ENCODE measurements at regions not wholly inside any gene's neighbourhood (a gene's known extent, or its start where the extent isn't known, plus 50 kb on each side); places are given as distances from the start of the nearest gene placed in this dataset.

DNA sequence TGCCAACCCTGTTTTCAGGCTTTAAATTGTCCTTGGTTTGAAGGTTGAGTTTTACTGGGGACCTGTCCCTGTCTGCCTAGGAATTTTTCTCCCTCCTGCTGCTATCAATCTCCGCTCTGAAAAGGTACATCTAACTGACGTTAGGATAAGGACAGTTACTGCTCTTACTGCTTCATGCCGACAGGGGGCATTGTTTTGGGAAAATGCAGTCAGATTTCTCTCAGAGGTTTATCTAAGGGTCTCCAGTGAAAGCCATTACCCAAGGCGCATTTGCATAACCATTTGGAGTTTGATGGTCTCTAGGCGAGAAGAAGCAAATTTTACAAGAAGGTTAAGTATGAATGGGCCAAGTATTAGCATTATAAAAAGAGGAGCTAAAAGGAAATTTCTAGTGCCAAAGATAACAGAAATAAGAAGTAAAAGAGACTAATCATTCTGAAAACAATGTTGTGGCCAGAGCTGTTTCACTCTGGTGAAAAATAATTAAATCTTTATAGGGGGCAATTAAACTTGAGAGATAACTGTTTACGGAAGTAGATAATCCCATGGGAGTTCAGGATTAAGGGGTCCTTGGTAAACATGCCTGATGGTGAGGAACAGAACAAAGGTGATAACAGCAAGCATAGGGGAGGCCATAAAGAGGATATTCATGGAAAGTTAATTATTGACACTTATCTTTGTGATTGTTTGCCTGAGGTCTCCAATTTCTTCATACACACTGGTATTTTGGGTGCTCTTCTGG, 605.0 kb downstream of the MTRR start:
- DNase-seq (ENCODE audit: low spot score), result no peak

DNA sequence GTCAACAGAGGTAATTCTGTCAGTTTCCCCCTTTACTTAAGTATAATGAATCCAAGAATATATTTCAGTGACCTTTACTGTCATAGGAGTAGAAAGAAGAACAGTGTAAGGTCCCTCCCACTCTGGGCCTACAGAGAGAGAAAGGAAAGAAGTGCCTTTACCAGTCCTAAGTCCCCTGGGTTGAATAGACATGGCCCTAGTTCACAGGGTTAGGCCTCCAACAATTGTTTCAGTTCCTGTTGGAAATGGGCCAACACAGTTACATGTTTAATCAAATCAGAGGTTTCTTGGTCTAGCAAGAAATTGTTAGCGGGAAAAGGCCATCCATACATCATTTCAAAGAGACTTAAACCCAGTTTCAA, 605.6 kb downstream of the MTRR start:
- no peak for DNase-seq (ENCODE audit: low spot score)

DNA sequence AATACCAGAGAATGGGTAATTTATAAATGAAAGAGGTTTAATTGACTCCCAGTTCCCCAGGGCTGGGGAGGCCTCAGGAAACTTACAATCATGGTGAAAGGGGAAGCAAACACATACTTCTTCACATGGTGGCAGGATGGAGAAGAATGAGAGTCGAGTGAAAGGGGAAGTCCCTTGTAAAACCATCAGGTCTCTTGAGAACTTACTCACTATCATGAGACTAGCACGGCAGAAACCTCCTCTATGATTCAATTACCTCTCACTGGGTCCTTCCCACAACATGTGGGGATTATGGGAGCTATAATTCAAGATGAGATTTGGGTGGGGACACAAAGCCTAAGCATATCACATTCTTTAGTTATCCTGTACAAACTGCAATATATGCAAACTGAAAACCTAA, 609.4 kb downstream of the MTRR start:
- no peak for DNase-seq (ENCODE audit: low spot score)

- no peak for DNase-seq (ENCODE audit: low spot score)
Measured at GRCh38 chr5:8481007-8481406, 612.1 kb downstream of the MTRR start.

DNA sequence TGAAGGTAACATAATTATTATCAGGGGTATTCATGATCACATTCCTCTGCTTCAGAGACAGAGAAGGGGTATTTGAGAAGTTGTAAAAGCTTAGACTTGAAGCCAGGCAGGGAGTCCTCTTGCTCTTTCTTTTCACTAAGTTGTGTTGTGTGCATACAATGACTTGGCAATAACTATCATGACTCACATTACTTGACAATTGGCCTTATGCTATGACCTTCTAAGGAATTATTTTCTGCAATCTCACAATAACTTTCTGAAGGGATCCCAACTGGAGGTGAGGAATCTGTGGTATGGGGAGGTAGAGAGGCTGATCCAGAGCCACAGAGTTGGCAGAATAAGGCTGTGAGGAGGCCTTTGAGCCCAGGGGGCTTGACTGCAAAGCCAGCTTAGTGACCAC, 622.3 kb downstream of the MTRR start:
- no peak for DNase-seq (ENCODE audit: low spot score)

DNA sequence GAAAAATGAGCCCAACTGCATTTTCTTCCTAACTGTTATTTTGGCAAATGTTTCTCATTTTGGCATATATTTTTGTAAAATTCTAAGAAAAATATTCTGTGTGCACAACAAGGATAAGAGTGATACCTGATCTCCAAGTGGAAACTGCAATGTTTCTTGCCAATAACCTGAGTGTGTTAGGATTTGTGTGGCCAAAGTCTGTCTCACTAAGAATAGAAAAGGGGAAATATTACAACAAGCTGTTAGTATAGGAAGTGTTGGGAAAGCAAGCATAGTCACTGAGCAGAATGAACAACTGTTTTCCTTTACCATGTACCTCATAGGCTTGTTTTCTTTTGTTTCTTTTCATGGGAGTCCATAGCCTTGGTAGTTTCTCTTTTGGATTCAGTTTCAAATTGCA, 624.2 kb downstream of the MTRR start:
- no peak for DNase-seq (ENCODE audit: low spot score)

DNA sequence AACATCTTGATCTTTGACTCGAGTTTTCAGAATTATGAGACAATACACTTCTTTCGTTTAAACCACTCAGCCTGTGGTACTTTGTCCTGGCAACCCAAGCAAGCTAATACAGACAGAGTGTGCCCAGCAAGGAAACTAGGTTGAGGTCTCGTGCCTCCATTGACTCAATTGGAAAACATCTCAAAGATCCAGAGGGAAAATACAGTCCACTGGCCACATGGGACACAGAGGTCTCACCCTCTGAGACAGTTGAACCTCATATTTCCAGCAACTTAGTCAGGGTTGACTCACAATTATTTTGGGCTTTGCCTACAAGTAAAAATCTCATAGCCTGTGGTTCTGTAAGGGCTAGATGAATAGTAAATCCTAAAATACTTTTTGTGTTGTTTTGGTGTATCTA, 631.5 kb downstream of the MTRR start:
- DNase-seq (ENCODE audit: low spot score), result no peak

GRCh38 chr5:8505196-8505595, 636.2 kb downstream of the MTRR start:
- DNase-seq (ENCODE audit: low spot score), result no peak

DNA sequence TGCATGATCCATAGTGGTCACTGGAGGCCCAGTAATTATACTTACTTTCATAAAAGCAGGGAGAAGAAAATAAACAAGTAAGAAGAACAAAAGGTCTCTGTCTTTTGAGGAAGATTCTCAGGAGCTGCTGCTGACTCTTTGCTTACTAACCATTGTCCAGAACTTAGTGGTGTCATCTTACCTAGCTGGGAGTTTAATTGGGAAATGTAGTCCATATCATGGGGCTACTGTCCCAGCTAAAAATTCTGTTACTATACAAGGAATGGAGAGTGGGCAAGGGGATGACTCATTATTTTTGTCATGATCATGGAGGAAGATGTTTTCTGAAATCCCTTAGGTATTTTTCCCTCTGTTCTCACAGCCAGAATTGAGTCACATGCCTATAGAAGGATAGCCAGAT, 639.3 kb downstream of the MTRR start:
- no peak for DNase-seq (ENCODE audit: low spot score)

DNA sequence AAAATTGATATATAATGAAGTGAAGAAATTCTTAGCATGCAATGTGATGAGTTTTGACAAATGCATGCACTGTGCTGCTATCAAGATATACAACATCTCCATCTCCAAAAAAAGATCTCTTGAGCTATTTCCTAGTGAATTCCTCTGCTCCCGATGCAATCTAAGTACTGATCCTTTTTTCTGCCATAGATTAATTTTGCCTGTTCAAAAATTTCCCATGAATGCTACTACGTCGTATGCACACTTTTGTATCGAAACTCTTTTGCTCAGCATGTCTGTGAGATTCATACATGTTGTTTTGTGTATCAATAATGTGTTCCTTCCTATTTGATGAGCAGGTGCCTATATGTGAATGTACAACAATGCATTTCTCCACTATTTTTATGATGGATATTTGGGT, 647.4 kb downstream of the MTRR start:
- no peak for DNase-seq (ENCODE audit: low spot score)

DNA sequence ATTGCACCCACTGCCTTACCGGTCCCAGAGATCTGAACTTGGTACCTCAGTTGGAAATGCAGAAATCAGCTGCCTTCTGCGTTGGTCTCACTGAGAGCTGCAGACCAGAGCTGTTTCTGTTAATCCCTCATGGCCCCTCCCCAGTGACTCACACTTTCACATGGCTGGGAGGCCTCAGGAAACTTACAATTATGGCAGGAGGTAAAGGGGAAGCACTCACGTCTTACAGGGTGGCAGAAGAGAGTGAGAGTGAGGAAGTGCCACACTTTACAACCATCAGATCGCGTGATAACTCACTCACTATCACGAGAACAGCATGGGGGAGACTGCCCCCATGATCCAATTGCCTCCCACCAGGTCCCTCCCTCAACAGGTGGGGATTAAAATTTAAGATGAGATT, 648.5 kb downstream of the MTRR start:
- DNase-seq (ENCODE audit: low spot score), result no peak

- DNase-seq (ENCODE audit: low spot score), result no peak
Measured at GRCh38 chr5:8520917-8521316, 652.0 kb downstream of the MTRR start.

GRCh38 chr5:8521991-8522390, 653.0 kb downstream of the MTRR start:
- DNase-seq (ENCODE audit: low spot score), result no peak

GRCh38 chr5:8522646-8523045, 653.7 kb downstream of the MTRR start:
- no peak for DNase-seq (ENCODE audit: low spot score)

DNA sequence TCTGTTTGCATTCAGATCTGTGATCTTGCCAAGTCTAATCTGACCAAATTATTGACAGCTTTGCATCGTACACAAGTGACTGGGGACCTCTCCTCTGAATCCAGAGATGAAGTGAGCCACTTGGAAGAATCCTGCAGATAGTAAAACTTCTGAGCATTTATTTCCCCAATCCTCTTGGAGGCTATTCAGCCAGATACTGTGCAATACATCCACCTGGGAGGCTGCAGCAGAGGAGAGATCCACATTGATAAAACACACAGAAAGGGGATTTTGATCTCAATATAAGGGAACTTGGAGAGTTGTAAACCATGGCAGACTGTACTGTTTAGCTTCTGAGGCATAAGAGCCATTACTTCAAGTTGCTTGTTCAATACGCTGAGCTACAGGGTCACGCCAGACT, 654.6 kb downstream of the MTRR start:
- no peak for DNase-seq (ENCODE audit: low spot score)

GRCh38 chr5:8525819-8526218, 656.9 kb downstream of the MTRR start:
- DNase-seq (ENCODE audit: low spot score), result no peak

GRCh38 chr5:8528106-8528505, 659.2 kb downstream of the MTRR start:
- DNase-seq (ENCODE audit: low spot score), result no peak

DNA sequence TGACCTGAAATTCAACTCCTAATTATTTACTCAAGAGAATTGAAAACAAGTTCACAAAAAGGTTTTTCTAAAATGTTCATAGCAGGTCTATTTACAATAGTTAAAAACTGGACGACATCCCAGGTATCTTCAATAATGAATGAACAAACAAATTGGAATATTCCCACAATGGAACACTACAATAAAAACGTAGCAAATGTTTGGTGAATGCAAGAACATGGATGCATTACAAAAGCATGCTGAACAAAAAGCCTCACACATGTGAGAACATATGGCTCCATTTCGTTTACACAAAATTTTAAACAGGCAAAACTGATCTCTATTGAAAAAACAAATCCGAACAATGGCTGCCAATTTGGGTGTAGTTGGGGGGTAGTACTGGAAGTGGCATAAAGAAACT, 669.9 kb downstream of the MTRR start:
- DNase-seq (ENCODE audit: low spot score), result no peak

- no peak for DNase-seq (ENCODE audit: low spot score)
Measured at GRCh38 chr5:8540317-8540716, 671.4 kb downstream of the MTRR start.

DNA sequence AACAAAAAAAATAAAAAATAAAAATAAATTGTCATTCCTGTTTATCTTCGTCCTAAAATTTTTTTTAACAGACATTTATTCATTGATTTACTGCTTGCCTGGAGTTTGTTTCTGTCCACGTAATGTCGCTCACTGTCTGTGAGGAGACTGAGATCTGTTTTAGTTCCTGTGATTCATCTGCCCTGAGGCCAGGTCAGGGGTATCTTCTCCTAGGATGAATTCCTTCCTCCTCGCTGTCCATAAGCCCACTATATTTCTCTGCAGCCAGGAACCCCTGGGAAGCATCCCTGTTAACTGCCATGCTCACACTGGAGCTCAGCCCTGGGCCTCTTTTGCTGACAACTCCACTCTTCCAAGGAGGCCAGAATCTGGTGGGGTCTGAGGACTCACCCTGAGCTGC, 682.0 kb downstream of the MTRR start:
- no peak for DNase-seq (ENCODE audit: low spot score)

- DNase-seq (ENCODE audit: low spot score), result no peak
Measured at GRCh38 chr5:8553364-8553763, 684.4 kb downstream of the MTRR start.

GRCh38 chr5:8557728-8558127, 688.8 kb downstream of the MTRR start:
- no peak for DNase-seq (ENCODE audit: low spot score)

DNA sequence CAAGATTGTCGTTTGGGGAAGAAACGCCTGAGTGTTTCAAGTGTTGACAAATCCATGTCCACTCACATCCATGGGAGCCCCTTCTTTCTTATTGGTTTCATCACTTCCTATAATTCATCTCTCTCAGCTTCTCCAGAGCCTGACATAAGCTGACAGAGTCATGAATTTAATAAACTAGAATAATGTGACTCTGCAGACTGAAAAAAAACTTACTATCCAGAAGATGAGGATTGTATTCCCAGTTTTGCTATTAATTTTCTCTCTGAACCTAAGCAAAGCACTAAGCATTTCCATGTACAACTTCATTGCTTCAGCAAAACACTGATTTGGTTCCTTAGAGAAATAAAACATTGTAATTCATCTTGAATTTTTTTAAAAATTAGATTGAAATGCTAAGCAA, 691.8 kb downstream of the MTRR start:
- no peak for DNase-seq (ENCODE audit: low spot score)

DNA sequence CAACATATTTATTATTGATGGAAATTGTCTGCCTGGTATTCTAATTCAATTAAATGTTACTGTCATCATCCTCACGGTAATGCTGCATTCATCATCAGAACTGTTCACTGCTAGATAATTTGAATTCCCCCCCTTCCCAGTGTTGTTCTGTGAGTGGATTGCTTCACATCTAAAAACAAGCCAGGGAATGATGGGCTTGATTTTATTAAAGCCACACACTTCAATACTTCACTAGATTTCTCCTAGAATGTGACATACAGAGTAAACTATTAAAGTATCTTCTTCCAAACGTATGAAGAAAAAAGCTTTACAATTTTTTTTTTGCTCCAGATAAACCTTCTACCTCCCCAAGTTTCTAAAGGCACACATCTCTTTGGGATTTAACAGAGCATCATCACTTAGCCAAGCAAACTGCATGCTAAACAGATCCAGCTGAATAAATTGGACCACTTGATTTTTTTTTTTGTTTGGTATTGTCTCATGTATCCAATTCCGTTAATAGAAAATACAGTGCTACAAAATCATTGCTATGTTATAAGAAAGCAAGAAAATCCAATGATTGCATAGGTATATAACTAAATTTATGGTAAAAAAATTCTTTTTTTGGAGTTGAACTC, 692.4 kb downstream of the MTRR start:
- DNase-seq (ENCODE audit: low spot score), result no peak

Measured in CD4-positive, alpha-beta T cell treated with Interleukin-2 at 100 ng/mL for 4 hours (primary cell).